IMR-90 (cell line): ENCODE measurements at regions not wholly inside any gene's neighbourhood (a gene's known extent, or its start where the extent isn't known, plus 50 kb on each side); places are given as distances from the start of the nearest gene placed in this dataset.
A peak's percentile ranks its signal among the peaks of the same experiment; 100 is the strongest.

Experiments used
- ATAC-seq: fragments of 200-7000 bp; cut with Tn5 transposase; 2 replicates; pipeline ENCODE4 v1.9.1; 2020; ENCODE audit warnings: low read depth, mild to moderate bottlenecking, moderate library complexity
- BruUV-seq: library from RNA; stranded (reverse); fragments of 400-500 nt; replicated peaks from 2 replicates; lab custom pipeline; 2021; lab: Mats Ljungman, UMichigan
- CTCF ChIA-PET: fragments of 300-600 bp; formaldehyde crosslinking; extraction: SDS; loops from one replicate; lab custom pipeline; 2021; ENCODE audit warnings: antibody characterized with exemption; lab: Yijun Ruan, JAX
- POLR2A ChIA-PET: fragments of 300-600 bp; sonication (Branson Sonifier 250); formaldehyde crosslinking; loops from one replicate; lab custom pipeline; 2022; ENCODE audit warnings: antibody characterized with exemption; ENCODE audit not compliant: unreplicated experiment; lab: Charles Lee
- DNase-seq: peaks from one replicate; pipeline ENCODE4 v3.0.0; 2013
- H2AFZ ChIP-seq: replicated peaks from 2 replicates; pipeline ENCODE3; 2013; ENCODE audit warnings: low read length, mild to moderate bottlenecking; ENCODE audit not compliant: poor library complexity
- H2AK5ac ChIP-seq: 2 replicates; pipeline ENCODE4 v1.6.1; 2013; ENCODE audit warnings: low read depth, low read length, inconsistent platforms
- H2AK9ac ChIP-seq: replicated peaks from 2 replicates; pipeline ENCODE3; 2013; ENCODE audit warnings: mild to moderate bottlenecking, low read depth, low read length, moderate library complexity; ENCODE audit not compliant: poor library complexity
- H2BK120ac ChIP-seq: 2 replicates; pipeline ENCODE4 v1.6.1; 2013; ENCODE audit warnings: low read depth, low read length, inconsistent platforms
- H2BK15ac ChIP-seq: 3 replicates; pipeline ENCODE4 v1.6.1; 2013; ENCODE audit warnings: low read depth, low read length, inconsistent platforms
- H2BK20ac ChIP-seq: 2 replicates; pipeline ENCODE4 v1.6.1; 2013; ENCODE audit warnings: low read depth, mild to moderate bottlenecking, inconsistent platforms, low read length, moderate library complexity
- H2BK5ac ChIP-seq: 2 replicates; pipeline ENCODE4 v1.6.1; 2013; ENCODE audit warnings: mild to moderate bottlenecking, low read depth, low read length, inconsistent platforms; ENCODE audit not compliant: poor library complexity, severe bottlenecking
- H3K14ac ChIP-seq: replicated peaks from 2 replicates; pipeline ENCODE4 v1.6.1; 2013; ENCODE audit warnings: low read depth, low read length, inconsistent platforms
- H3K18ac ChIP-seq: 2 replicates; pipeline ENCODE4 v1.6.1; 2013; ENCODE audit warnings: low read depth, low read length, control low read depth
- H3K23ac ChIP-seq: 2 replicates; pipeline ENCODE4 v1.6.1; 2013; ENCODE audit warnings: low read depth, low read length, inconsistent platforms
- H3K27ac ChIP-seq: 2 replicates; pipeline ENCODE4 v1.5.1; 2013; ENCODE audit warnings: mild to moderate bottlenecking, control low read depth, low read length; ENCODE audit not compliant: insufficient read depth
- H3K27me3 ChIP-seq: 2 replicates; pipeline ENCODE4 v1.6.1; 2013; ENCODE audit warnings: low read length; ENCODE audit not compliant: control insufficient read depth, insufficient read depth
- H3K36me3 ChIP-seq: 2 replicates; pipeline ENCODE4 v1.6.1; 2013; ENCODE audit warnings: low read length, mixed read lengths; ENCODE audit not compliant: control insufficient read depth, insufficient read depth
- H3K4ac ChIP-seq: 2 replicates; pipeline ENCODE4 v1.6.1; 2013; ENCODE audit warnings: low read depth, low read length, inconsistent platforms
- H3K4me1 ChIP-seq: 2 replicates; pipeline ENCODE4 v1.6.1; 2013; ENCODE audit warnings: low read length, mixed read lengths; ENCODE audit not compliant: control insufficient read depth, insufficient read depth
- H3K4me2 ChIP-seq: 2 replicates; pipeline ENCODE4 v1.6.1; 2013; ENCODE audit warnings: low read depth, mild to moderate bottlenecking, control low read depth, low read length, moderate library complexity
- H3K4me3 ChIP-seq: 2 replicates; pipeline ENCODE4 v1.5.1; 2013; ENCODE audit warnings: low read depth, mild to moderate bottlenecking, control low read depth, low read length, moderate library complexity; ENCODE audit not compliant: insufficient read depth
- H3K56ac ChIP-seq: 2 replicates; pipeline ENCODE4 v1.6.1; 2013; ENCODE audit warnings: low read length, inconsistent platforms; ENCODE audit not compliant: insufficient read depth; ENCODE audit errors: extremely low read depth
- H3K79me1 ChIP-seq, 2 experiments: 2 replicates each; pipeline ENCODE4 v1.6.1; 2013; ENCODE audit warnings: low read length in 2 of 2, inconsistent platforms in 1 of 2, low read depth in 1 of 2
- H3K9ac ChIP-seq: 2 replicates; pipeline ENCODE4 v1.6.1; 2013; ENCODE audit warnings: low read depth, low read length, control low read depth
- H3K9me1 ChIP-seq: 2 replicates; pipeline ENCODE4 v1.6.1; 2013; ENCODE audit warnings: low read length, inconsistent platforms; ENCODE audit not compliant: insufficient read depth
- H3K9me3 ChIP-seq: 2 replicates; pipeline ENCODE4 v1.6.1; 2013; ENCODE audit warnings: low read length; ENCODE audit not compliant: control insufficient read depth, insufficient read depth
- H4K20me1 ChIP-seq: 2 replicates; pipeline ENCODE4 v1.6.1; 2013; ENCODE audit warnings: low read length, inconsistent platforms; ENCODE audit not compliant: insufficient read depth
- H4K5ac ChIP-seq: 2 replicates; pipeline ENCODE4 v1.6.1; 2013; ENCODE audit warnings: mild to moderate bottlenecking, low read depth, low read length, control low read depth
- H4K8ac ChIP-seq, 2 experiments: 2 replicates each; pipeline ENCODE4 v1.6.1; 2013; ENCODE audit warnings: low read depth in 2 of 2, low read length in 2 of 2, control low read depth in 1 of 2, inconsistent platforms in 1 of 2
- H4K91ac ChIP-seq: 2 replicates; pipeline ENCODE4 v1.6.1; 2013; ENCODE audit warnings: low read depth, low read length, inconsistent platforms; ENCODE audit not compliant: insufficient read depth
- BHLHE40 ChIP-seq: fragments of 150-350 bp; IDR thresholded peaks from 2 replicates; pipeline ENCODE4 v1.6.1; 2016; ENCODE audit warnings: mild to moderate bottlenecking, low read depth, low read length
- CEBPB ChIP-seq: IDR thresholded peaks from 2 replicates; pipeline ENCODE4 v1.6.1; 2012; ENCODE audit warnings: low read depth, low read length, improper control_type of control experiment
- MAFK ChIP-seq: IDR thresholded peaks from 2 replicates; pipeline ENCODE4 v1.6.1; 2012; ENCODE audit warnings: low read depth, low read length, improper control_type of control experiment
- MAZ ChIP-seq: IDR thresholded peaks from 2 replicates; pipeline ENCODE4 v1.6.1; 2012; ENCODE audit warnings: low read depth, mild to moderate bottlenecking, low read length, improper control_type of control experiment, moderate library complexity, borderline replicate concordance
- MXI1 ChIP-seq: IDR thresholded peaks from 2 replicates; pipeline ENCODE4 v1.6.1; 2012; ENCODE audit warnings: low read depth, mild to moderate bottlenecking, low read length, moderate library complexity, borderline replicate concordance
- POLR2A ChIP-seq: IDR thresholded peaks from 2 replicates; pipeline ENCODE4 v1.6.1; 2012; ENCODE audit warnings: mild to moderate bottlenecking, low read depth, low read length
- RCOR1 ChIP-seq: IDR thresholded peaks from 2 replicates; pipeline ENCODE4 v1.6.1; 2012; ENCODE audit warnings: mild to moderate bottlenecking, low read length, improper control_type of control experiment; ENCODE audit not compliant: insufficient replicate concordance
- RFX5 ChIP-seq: IDR thresholded peaks from 2 replicates; pipeline ENCODE4 v1.8.0; 2012; ENCODE audit warnings: low read depth, mild to moderate bottlenecking, low read length, moderate library complexity
- SMC3 ChIP-seq: fragments of 150-350 bp; IDR thresholded peaks from 2 replicates; pipeline ENCODE4 v1.6.1; 2016; ENCODE audit warnings: low read depth, mild to moderate bottlenecking, antibody characterized with exemption, low read length, moderate library complexity
- WGBS, 2 experiments: methylation state at CpG; one replicate each; pipeline versions ENCODE4 v1.1.5 to v1.1.7; 2013; ENCODE audit warnings: missing lambda C conversion rate in 2 of 2; ENCODE audit not compliant: insufficient read length in 1 of 2; ENCODE audit errors: extremely low coverage in 2 of 2; 5-methylcytosine and 5-hydroxymethylcytosine counted together
- dilution Hi-C: fragments of 300-500 bp; cut with HindIII; formaldehyde crosslinking; loops from one replicate; pipeline ENCODE4 v1.14.3; 2018; ENCODE audit warnings: low sequenced_read_pairs; ENCODE audit not compliant: unreplicated experiment
- in situ Hi-C: fragments of 300-500 bp; cut with MboI; formaldehyde crosslinking; loops from 3 replicates; pipeline ENCODE4 v1.14.3; 2019; ENCODE audit warnings: low sequenced_read_pairs, inconsistent platforms, mixed read lengths
- intact Hi-C: fragments of 100-400 bp; cut with micrococcal nuclease; formaldehyde crosslinking; loops from 2 replicates; pipeline ENCODE4 v1.10.0; 2022
- TF ChIP-seq, protein P1 (sequence below): conservative IDR thresholded peaks from 2 replicates; pipeline ENCODE4 v1.5.1; 2012; ENCODE audit warnings: mild to moderate bottlenecking, low read depth, low read length, improper control_type of control experiment
- TF ChIP-seq, protein P2 (sequence below): fragments of 150-350 bp; IDR thresholded peaks from 2 replicates; pipeline ENCODE4 v1.6.1; 2017; ENCODE audit warnings: mild to moderate bottlenecking, antibody characterized with exemption, low read length, low read depth

DNA sequence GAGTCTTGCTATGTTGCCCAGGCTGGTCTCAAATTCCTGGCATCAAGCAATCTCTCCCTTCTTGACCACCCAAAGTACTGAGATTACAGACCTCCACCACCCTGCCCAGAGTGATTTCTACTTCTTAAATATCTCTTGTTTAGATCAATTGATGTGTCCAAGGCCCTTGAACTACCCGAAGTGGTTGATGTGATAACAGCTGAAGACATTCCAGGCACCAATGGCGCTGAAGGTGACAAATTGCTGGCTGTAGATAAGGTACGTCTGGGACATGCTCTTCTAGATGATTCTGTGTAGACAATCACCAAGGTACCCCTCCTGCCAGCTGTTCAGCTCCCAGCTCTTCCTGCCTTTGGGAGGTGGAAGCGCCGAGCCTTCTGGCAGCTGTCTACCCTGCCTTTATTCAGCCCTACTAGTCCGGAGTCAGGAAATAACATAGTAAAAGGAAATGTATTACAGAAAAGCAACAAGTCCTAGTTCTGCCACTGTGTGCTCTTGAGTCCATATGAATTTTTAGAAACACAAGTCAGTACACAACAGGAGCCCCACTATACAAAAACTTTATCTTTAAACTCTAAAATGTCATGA is 61.3 kb upstream of the BZW1 start:
- Histone ChIP-seq H3K9ac (no peak overlapping the region), H2AFZ (no peak overlapping the region), H3K4ac (no peak overlapping the region), H3K27me3 (no peaks in the 10 kb centered on the region), H3K36me3 (no peaks in the 10 kb centered on the region), H3K23ac (no peak overlapping the region), H3K9me3 (no peaks in the 10 kb centered on the region), H2BK15ac (peak overlapping the region; percentile 67; the same call in 1 of the 3 replicates), H3K18ac (no peak overlapping the region), H3K9me1 (peaks cover 17% of the 10 kb centered on the region), H3K4me1 (peaks cover 23% of the 10 kb centered on the region), H2BK120ac (no peak overlapping the region), H4K5ac (no peak overlapping the region), H4K8ac (no peak overlapping the region), H4K20me1 (no peaks in the 10 kb centered on the region), H2AK5ac (peak overlapping the region; percentile 73; the same call in 1 of the 2 replicates), H2BK5ac (no peak overlapping the region), H2BK20ac (no peak overlapping the region), H3K79me1 (no peaks in the 10 kb centered on the region; a peak in 1 of 4 replicates), H3K4me3 (no peak overlapping the region), H3K4me2 (no peak overlapping the region), H4K91ac (no peak overlapping the region), H2AK9ac (no peak overlapping the region), H3K27ac (no peak overlapping the region), H3K56ac (no peak overlapping the region), H3K14ac (no peak overlapping the region)
- TF ChIP-seq MXI1 (no peak), BHLHE40 (no peak), MAZ (no peak), MAFK (no peak), SMC3 (no peak), RCOR1 (no peak), CEBPB (no peak), POLR2A (no peak), RFX5 (no peak)
- TF ChIP-seq, protein P1, sequence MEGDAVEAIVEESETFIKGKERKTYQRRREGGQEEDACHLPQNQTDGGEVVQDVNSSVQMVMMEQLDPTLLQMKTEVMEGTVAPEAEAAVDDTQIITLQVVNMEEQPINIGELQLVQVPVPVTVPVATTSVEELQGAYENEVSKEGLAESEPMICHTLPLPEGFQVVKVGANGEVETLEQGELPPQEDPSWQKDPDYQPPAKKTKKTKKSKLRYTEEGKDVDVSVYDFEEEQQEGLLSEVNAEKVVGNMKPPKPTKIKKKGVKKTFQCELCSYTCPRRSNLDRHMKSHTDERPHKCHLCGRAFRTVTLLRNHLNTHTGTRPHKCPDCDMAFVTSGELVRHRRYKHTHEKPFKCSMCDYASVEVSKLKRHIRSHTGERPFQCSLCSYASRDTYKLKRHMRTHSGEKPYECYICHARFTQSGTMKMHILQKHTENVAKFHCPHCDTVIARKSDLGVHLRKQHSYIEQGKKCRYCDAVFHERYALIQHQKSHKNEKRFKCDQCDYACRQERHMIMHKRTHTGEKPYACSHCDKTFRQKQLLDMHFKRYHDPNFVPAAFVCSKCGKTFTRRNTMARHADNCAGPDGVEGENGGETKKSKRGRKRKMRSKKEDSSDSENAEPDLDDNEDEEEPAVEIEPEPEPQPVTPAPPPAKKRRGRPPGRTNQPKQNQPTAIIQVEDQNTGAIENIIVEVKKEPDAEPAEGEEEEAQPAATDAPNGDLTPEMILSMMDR: no peak
- TF ChIP-seq, protein P2, sequence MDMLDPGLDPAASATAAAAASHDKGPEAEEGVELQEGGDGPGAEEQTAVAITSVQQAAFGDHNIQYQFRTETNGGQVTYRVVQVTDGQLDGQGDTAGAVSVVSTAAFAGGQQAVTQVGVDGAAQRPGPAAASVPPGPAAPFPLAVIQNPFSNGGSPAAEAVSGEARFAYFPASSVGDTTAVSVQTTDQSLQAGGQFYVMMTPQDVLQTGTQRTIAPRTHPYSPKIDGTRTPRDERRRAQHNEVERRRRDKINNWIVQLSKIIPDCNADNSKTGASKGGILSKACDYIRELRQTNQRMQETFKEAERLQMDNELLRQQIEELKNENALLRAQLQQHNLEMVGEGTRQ: no peak
- intact Hi-C loops (no loop called here), in situ Hi-C loops (no loop called here), dilution Hi-C loops (no loop called here)
- no TSS peak for BruUV-seq
- no peak for DNase-seq
- no peak for ATAC-seq
- ChIA-PET CTCF (no interaction called here), POLR2A (no interaction called here)
- 60% methylated on average over 1 of the region's 6 CpGs; no CpG with 5 or more reads in 1 of the 2 experiments for WGBS, 2 experiments
